GM23338 (cell line): ENCODE measurements at regions not wholly inside any gene's neighbourhood (a gene's known extent, or its start where the extent isn't known, plus 50 kb on each side); places are given as distances from the start of the nearest gene placed in this dataset.
A peak's percentile ranks its signal among the peaks of the same experiment; 100 is the strongest.

ENCODE experiments used
- ATAC-seq: fragments of 200-7000 bp; cut with Tn5 transposase; 3 replicates; pipeline ENCODE4 v1.9.1; 2020
- DNase-seq: peaks from one replicate; pipeline ENCODE4 v3.0.0-alpha.2; 2015; ENCODE audit warnings: low spot score
- H2AFZ ChIP-seq: fragments of 200-600 bp; sonication (generic); 2 replicates; pipeline ENCODE4 v1.8.0; 2016; ENCODE audit warnings: antibody characterized with exemption, mild to moderate bottlenecking, moderate library complexity
- H3F3A ChIP-seq: fragments of 200-600 bp; sonication (generic); replicated peaks from 2 replicates; pipeline ENCODE4 v1.8.0; 2017; ENCODE audit warnings: antibody characterized with exemption, mixed run types, low read depth
- H3K27ac ChIP-seq: fragments of 200-600 bp; sonication (generic); 2 replicates; pipeline ENCODE4 v1.6.1; 2016; ENCODE audit warnings: low read depth
- H3K27me3 ChIP-seq: fragments of 200-600 bp; sonication (generic); 2 replicates; pipeline ENCODE4 v1.8.0; 2016; ENCODE audit warnings: mild to moderate bottlenecking, mixed run types, moderate library complexity; ENCODE audit not compliant: insufficient read depth
- H3K36me3 ChIP-seq: fragments of 200-600 bp; sonication (generic); 2 replicates; pipeline ENCODE4 v1.8.0; 2016; ENCODE audit warnings: mild to moderate bottlenecking; ENCODE audit not compliant: insufficient read depth
- H3K4me1 ChIP-seq: fragments of 200-600 bp; sonication (generic); 2 replicates; pipeline ENCODE4 v1.8.0; 2016; ENCODE audit warnings: mild to moderate bottlenecking, moderate library complexity; ENCODE audit not compliant: insufficient read depth
- H3K4me2 ChIP-seq: fragments of 200-600 bp; sonication (generic); 2 replicates; pipeline ENCODE4 v1.7.1; 2017; ENCODE audit warnings: mixed run types
- H3K4me3 ChIP-seq: fragments of 200-600 bp; sonication (generic); 2 replicates; pipeline ENCODE4 v1.6.1; 2016; ENCODE audit warnings: mixed run types
- H3K79me2 ChIP-seq: fragments of 200-600 bp; sonication (generic); replicated peaks from 2 replicates; pipeline ENCODE4 v1.8.0; 2017; ENCODE audit warnings: mild to moderate bottlenecking; ENCODE audit not compliant: insufficient read depth
- H3K9me2 ChIP-seq: fragments of 200-600 bp; sonication (generic); 2 replicates; pipeline ENCODE4 v1.8.0; 2017; ENCODE audit not compliant: insufficient read depth
- H4K20me1 ChIP-seq: fragments of 200-600 bp; sonication (generic); replicated peaks from 2 replicates; pipeline ENCODE4 v1.8.0; 2017; ENCODE audit warnings: mild to moderate bottlenecking; ENCODE audit not compliant: insufficient read depth
- H3K27ac Mint-ChIP-seq: 2 replicates; pipeline ENCODE4 v1.8.0; 2020; ENCODE audit warnings: inconsistent platforms, mild to moderate bottlenecking, moderate library complexity, mixed read lengths
- H3K27me3 Mint-ChIP-seq: 3 replicates; pipeline ENCODE4 v1.8.0; 2022; ENCODE audit warnings: low read depth, mild to moderate bottlenecking, moderate library complexity, mixed read lengths, inconsistent platforms; ENCODE audit not compliant: insufficient read depth, poor library complexity
- H3K36me3 Mint-ChIP-seq: 3 replicates; pipeline ENCODE4 v1.8.0; 2021; ENCODE audit warnings: low read depth, mild to moderate bottlenecking, inconsistent platforms, moderate library complexity, mixed read lengths
- H3K4me1 Mint-ChIP-seq: 3 replicates; pipeline ENCODE4 v1.8.0; 2020; ENCODE audit warnings: mild to moderate bottlenecking, inconsistent platforms, mixed read lengths
- H3K4me3 Mint-ChIP-seq: 3 replicates; pipeline ENCODE4 v1.8.0; 2021; ENCODE audit warnings: moderate library complexity, mild to moderate bottlenecking, inconsistent platforms, mixed read lengths
- H3K9me3 Mint-ChIP-seq: 3 replicates; pipeline ENCODE4 v1.8.0; 2020; ENCODE audit warnings: moderate library complexity, mild to moderate bottlenecking, inconsistent platforms, mixed read lengths
- CTCF ChIP-seq, 2 experiments: fragments of 200-600 bp in 1 of 2; sonication (generic) in 1 of 2; conservative IDR thresholded peaks; 2 replicates each; pipeline versions ENCODE4 v1.5.1 to v1.6.1; 2016 to 2017; ENCODE audit warnings: antibody characterized with exemption in 2 of 2, low read depth in 2 of 2, mild to moderate bottlenecking in 2 of 2, moderate library complexity in 1 of 2
- EZH2phosphoT487 ChIP-seq: fragments of 200-600 bp; sonication (generic); IDR thresholded peaks from one replicate; pipeline ENCODE4 v1.8.1; 2018; ENCODE audit warnings: antibody characterized with exemption; ENCODE audit not compliant: unreplicated experiment
- REST ChIP-seq: IDR thresholded peaks from one replicate; pipeline ENCODE4 v1.6.1; 2018; ENCODE audit warnings: antibody characterized with exemption; ENCODE audit not compliant: unreplicated experiment
- ZNF462 ChIP-seq: fragments of 250-450 bp; sonication (Bioruptor Pico); IDR thresholded peaks from 2 replicates; pipeline ENCODE4 v1.5.0; 2020; ENCODE audit warnings: mild to moderate bottlenecking, moderate library complexity

GRCh38 chr4:138938366-138938690 is 77.3 kb upstream of the NOCT start:
- no peaks in the 10 kb centered on the region for H3K27me3 ChIP-seq
- no peaks in the 10 kb centered on the region for H3K79me2 ChIP-seq
- no peaks in the 10 kb centered on the region for H3K27me3 Mint-ChIP-seq
- H3K9me3 Mint-ChIP-seq: no peaks in the 10 kb centered on the region
- peaks cover 22% of the 10 kb centered on the region for H3K4me1 ChIP-seq
- H4K20me1 ChIP-seq: no peaks in the 10 kb centered on the region
- peak overlapping the region; percentile 23; the same call in 1 of the 2 replicates for H2AFZ ChIP-seq
- no peak overlapping the region for H3K27ac Mint-ChIP-seq
- no peaks in the 10 kb centered on the region for H3K36me3 ChIP-seq
- no peaks in the 10 kb centered on the region; the same call in 1 of the 2 replicates for H3K9me2 ChIP-seq
- DNase-seq (peak; percentile 71), ATAC-seq (peak; percentile 81)
- H3F3A ChIP-seq: no peaks in the 10 kb centered on the region
- H3K4me2 ChIP-seq: peak overlapping the region; percentile 22; the same call in 1 of the 2 replicates
- TF ChIP-seq ZNF462 (CRISPR knock-in tag): no peak
- TF ChIP-seq CTCF (conservative IDR thresholded peaks at IDR 0.05; ENCODE audit: low read depth in 2 of 2): peak; percentile 75 to 80
- TF ChIP-seq REST: no peak
- TF ChIP-seq EZH2phosphoT487: no peak
- no peaks in the 10 kb centered on the region for H3K36me3 Mint-ChIP-seq
- H3K4me3 ChIP-seq: no peak overlapping the region
- no peak overlapping the region for H3K4me3 Mint-ChIP-seq
- peaks cover 34% of the 10 kb centered on the region for H3K4me1 Mint-ChIP-seq
- peak overlapping the region; percentile 40; the same call in 1 of the 2 replicates for H3K27ac ChIP-seq
